H9 (cell line): ENCODE measurements at regions not wholly inside any gene's neighbourhood (a gene's known extent, or its start where the extent isn't known, plus 50 kb on each side); places are given as distances from the start of the nearest gene placed in this dataset.

Source experiments
- DNase-seq: peaks from one replicate; pipeline ENCODE4 v3.0.0-alpha.2; 2017
- H2AFZ ChIP-seq: one replicate; pipeline ENCODE4 v1.6.1; 2013; ENCODE audit warnings: mild to moderate bottlenecking, low read length, control low read depth, moderate library complexity
- H2AK5ac ChIP-seq: 2 replicates; pipeline ENCODE4 v1.6.1; 2013; ENCODE audit warnings: low read length, control low read depth, mixed read lengths; ENCODE audit not compliant: insufficient read length
- H2BK120ac ChIP-seq: one replicate; pipeline ENCODE4 v1.6.1; 2013; ENCODE audit warnings: low read depth, mild to moderate bottlenecking, low read length, control low read depth, inconsistent platforms; ENCODE audit not compliant: poor library complexity, severe bottlenecking
- H2BK12ac ChIP-seq: 2 replicates; pipeline ENCODE4 v1.6.1; 2013; ENCODE audit warnings: low read length, control low read depth, mixed read lengths, low read depth; ENCODE audit not compliant: insufficient read length
- H2BK15ac ChIP-seq: 2 replicates; pipeline ENCODE4 v1.6.1; 2013; ENCODE audit warnings: low read depth, low read length, control low read depth
- H2BK20ac ChIP-seq: one replicate; pipeline ENCODE4 v1.6.1; 2013; ENCODE audit warnings: low read depth, mild to moderate bottlenecking, low read length, control low read depth, inconsistent platforms; ENCODE audit not compliant: poor library complexity, severe bottlenecking
- H2BK5ac ChIP-seq: 2 replicates; pipeline ENCODE4 v1.6.1; 2013; ENCODE audit warnings: low read length, control low read depth, mixed read lengths; ENCODE audit not compliant: insufficient read length
- H3K14ac ChIP-seq: 2 replicates; pipeline ENCODE4 v1.6.1; 2013; ENCODE audit warnings: low read length, control low read depth; ENCODE audit not compliant: insufficient read depth
- H3K18ac ChIP-seq: 2 replicates; pipeline ENCODE4 v1.6.1; 2013; ENCODE audit warnings: low read depth, mild to moderate bottlenecking, mixed read lengths, low read length, control low read depth; ENCODE audit not compliant: insufficient read length
- H3K23ac ChIP-seq: 2 replicates; pipeline ENCODE4 v1.6.1; 2013; ENCODE audit warnings: low read length, control low read depth, mixed read lengths, low read depth; ENCODE audit not compliant: insufficient read length
- H3K23me2 ChIP-seq: 2 replicates; pipeline ENCODE4 v1.6.1; 2013; ENCODE audit warnings: low read depth, mild to moderate bottlenecking, mixed read lengths, low read length, control low read depth; ENCODE audit not compliant: insufficient read length, poor library complexity, severe bottlenecking
- H3K27ac ChIP-seq: 2 replicates; pipeline ENCODE4 v1.5.1; 2013; ENCODE audit warnings: low read length, control low read depth, mixed read lengths, low read depth; ENCODE audit not compliant: insufficient read length
- H3K27me3 ChIP-seq: 2 replicates; pipeline ENCODE4 v1.6.1; 2013; ENCODE audit warnings: low read length, control low read depth, inconsistent platforms; ENCODE audit not compliant: insufficient read depth
- H3K4ac ChIP-seq: 2 replicates; pipeline ENCODE4 v1.6.1; 2013; ENCODE audit warnings: low read depth, mild to moderate bottlenecking, control low read depth, inconsistent platforms, low read length, moderate library complexity
- H3K4me1 ChIP-seq: 2 replicates; pipeline ENCODE4 v1.6.1; 2013; ENCODE audit warnings: low read length, control low read depth, inconsistent platforms; ENCODE audit not compliant: insufficient read depth
- H3K4me2 ChIP-seq: 2 replicates; pipeline ENCODE4 v1.6.1; 2013; ENCODE audit warnings: low read length, control low read depth, mixed read lengths; ENCODE audit not compliant: insufficient read length, insufficient read depth
- H3K56ac ChIP-seq: 2 replicates; pipeline ENCODE4 v1.6.1; 2013; ENCODE audit warnings: low read depth, mild to moderate bottlenecking, mixed read lengths, low read length, control low read depth; ENCODE audit not compliant: insufficient read length
- H3K79me1 ChIP-seq: 2 replicates; pipeline ENCODE4 v1.6.1; 2013; ENCODE audit warnings: low read depth, mild to moderate bottlenecking, moderate library complexity, low read length, control low read depth, inconsistent platforms; ENCODE audit not compliant: insufficient read depth, poor library complexity, severe bottlenecking
- H3K79me2 ChIP-seq: 2 replicates; pipeline ENCODE4 v1.6.1; 2013; ENCODE audit warnings: low read length, control low read depth, inconsistent platforms; ENCODE audit not compliant: insufficient read depth
- H3K9ac ChIP-seq: 2 replicates; pipeline ENCODE4 v1.6.1; 2013; ENCODE audit warnings: low read length, control low read depth, mixed read lengths; ENCODE audit not compliant: insufficient read length; ENCODE audit errors: extremely low read depth
- H3K9me3 ChIP-seq: one replicate; pipeline ENCODE4 v1.6.1; 2013; ENCODE audit warnings: low read depth, low read length, inconsistent platforms; ENCODE audit not compliant: control insufficient read depth
- H3T11ph ChIP-seq: one replicate; pipeline ENCODE4 v1.6.1; 2013; ENCODE audit warnings: mild to moderate bottlenecking, low read length, control low read depth, inconsistent platforms
- H4K20me1 ChIP-seq: one replicate; pipeline ENCODE4 v1.6.1; 2013; ENCODE audit not compliant: control insufficient read depth, insufficient read length, insufficient read depth
- H4K5ac ChIP-seq: 2 replicates; pipeline ENCODE4 v1.6.1; 2013; ENCODE audit warnings: low read depth, mild to moderate bottlenecking, mixed read lengths, low read length, control low read depth; ENCODE audit not compliant: insufficient read length
- H4K8ac ChIP-seq: replicated peaks from 2 replicates; pipeline ENCODE4 v1.6.1; 2013; ENCODE audit warnings: low read length, control low read depth, mixed read lengths, low read depth; ENCODE audit not compliant: insufficient read length
- H4K91ac ChIP-seq: 2 replicates; pipeline ENCODE4 v1.6.1; 2013; ENCODE audit warnings: low read depth, mild to moderate bottlenecking, moderate library complexity, mixed read lengths, low read length, control low read depth; ENCODE audit not compliant: insufficient read length
- H3K27ac Mint-ChIP-seq, 3 experiments: 2 replicates in 2 of 3; 3 replicates in 1 of 3; pipeline ENCODE4 v1.8.0; 2020 to 2021; ENCODE audit warnings: mixed read lengths in 3 of 3, mild to moderate bottlenecking in 1 of 3, moderate library complexity in 1 of 3
- H3K27me3 Mint-ChIP-seq: 2 replicates; pipeline ENCODE4 v1.8.0; 2021; ENCODE audit warnings: low read depth, mild to moderate bottlenecking, moderate library complexity, mixed read lengths
- H3K36me3 Mint-ChIP-seq, 3 experiments: 2 replicates in 2 of 3; 3 replicates in 1 of 3; pipeline ENCODE4 v1.8.0; 2020 to 2021; ENCODE audit warnings: low read depth in 3 of 3, mixed read lengths in 3 of 3; ENCODE audit not compliant: insufficient read depth in 1 of 3
- H3K4me1 Mint-ChIP-seq, 2 experiments: 2 replicates each; pipeline ENCODE4 v1.8.0; 2020; ENCODE audit warnings: mixed read lengths in 2 of 2
- H3K4me3 Mint-ChIP-seq, 2 experiments: 2 replicates in 1 of 2; 3 replicates in 1 of 2; pipeline ENCODE4 v1.8.0; 2020 to 2021; ENCODE audit warnings: mild to moderate bottlenecking in 2 of 2, mixed read lengths in 2 of 2, moderate library complexity in 1 of 2
- H3K9me3 Mint-ChIP-seq, 2 experiments: 2 replicates in 1 of 2; 3 replicates in 1 of 2; pipeline ENCODE4 v1.8.0; 2020; ENCODE audit warnings: mild to moderate bottlenecking in 2 of 2, mixed read lengths in 2 of 2, moderate library complexity in 1 of 2
- CTCF ChIP-seq: fragments of 200-600 bp; sonication (generic); conservative IDR thresholded peaks from 3 replicates; pipeline ENCODE4 v1.8.0; 2021; ENCODE audit warnings: antibody characterized with exemption, mild to moderate bottlenecking
- WGBS: extraction: QIAGEN DNeasy Blood & Tissue Kit; methylation state at CpG from one replicate; pipeline ENCODE4 v1.1.7; 2013; ENCODE audit warnings: missing lambda C conversion rate, low lambda C conversion rate, mixed read lengths; ENCODE audit not compliant: insufficient read length; ENCODE audit errors: extremely low coverage; 5-methylcytosine and 5-hydroxymethylcytosine counted together

- Histone ChIP-seq H3K14ac (no peak overlapping the region), H2BK5ac (no peak overlapping the region), H3K4me2 (no peak overlapping the region), H3K27ac (no peak overlapping the region), H2BK12ac (no peak overlapping the region), H3K23me2 (no peaks in the 10 kb centered on the region), H3K23ac (no peak overlapping the region), H3K56ac (no peak overlapping the region), H4K91ac (no peak overlapping the region), H3K9me3 (no peaks in the 10 kb centered on the region), H3K18ac (no peak overlapping the region), H4K8ac (no peak overlapping the region), H2AK5ac (no peak overlapping the region), H3K79me2 (no peaks in the 10 kb centered on the region), H3K9ac (no peak overlapping the region), H4K5ac (no peak overlapping the region), H2BK15ac (no peak overlapping the region), H3K4me1 (peaks cover 4% of the 10 kb centered on the region; the same call in 1 of the 2 replicates), H2BK120ac (no peak overlapping the region), H2AFZ (no peak overlapping the region), H3K79me1 (no peaks in the 10 kb centered on the region), H4K20me1 (no peaks in the 10 kb centered on the region), H3K4ac (no peak overlapping the region), H3T11ph (no peak overlapping the region), H3K27me3 (no peaks in the 10 kb centered on the region), H2BK20ac (no peak overlapping the region)
- WGBS, result no CpG with 5 or more reads among the region's 1 CpG
- no peak overlapping the region for H3K27ac Mint-ChIP-seq
- H3K9me3 Mint-ChIP-seq, result no peaks in the 10 kb centered on the region; a peak in 1 of 5 replicates
- TF ChIP-seq CTCF, result no peak
- H3K36me3 Mint-ChIP-seq, result no peaks in the 10 kb centered on the region
- DNase-seq, result no peak
- H3K27me3 Mint-ChIP-seq, result no peaks in the 10 kb centered on the region
- peaks cover 6 to 8% of the 10 kb centered on the region in 2 experiments for H3K4me1 Mint-ChIP-seq
- no peak overlapping the region for H3K4me3 Mint-ChIP-seq
Observed at GRCh38 chr13:81778350-81778749, 1437.4 kb upstream of the SPRY2 start.
